Erythroblast (primary cell): ENCODE measurements at regions not wholly inside any gene's neighbourhood (a gene's known extent, or its start where the extent isn't known, plus 50 kb on each side); places are given as distances from the start of the nearest gene placed in this dataset.

Source experiments
- GATA1 ChIP-seq: IDR thresholded peaks from 2 replicates; pipeline ENCODE4 v1.6.1; 2011; ENCODE audit warnings: low read depth, mild to moderate bottlenecking, control low read depth, low read length, moderate library complexity
- POLR2A ChIP-seq: IDR thresholded peaks from 2 replicates; pipeline ENCODE4 v1.6.1; 2011; ENCODE audit warnings: mild to moderate bottlenecking, low read length

DNA sequence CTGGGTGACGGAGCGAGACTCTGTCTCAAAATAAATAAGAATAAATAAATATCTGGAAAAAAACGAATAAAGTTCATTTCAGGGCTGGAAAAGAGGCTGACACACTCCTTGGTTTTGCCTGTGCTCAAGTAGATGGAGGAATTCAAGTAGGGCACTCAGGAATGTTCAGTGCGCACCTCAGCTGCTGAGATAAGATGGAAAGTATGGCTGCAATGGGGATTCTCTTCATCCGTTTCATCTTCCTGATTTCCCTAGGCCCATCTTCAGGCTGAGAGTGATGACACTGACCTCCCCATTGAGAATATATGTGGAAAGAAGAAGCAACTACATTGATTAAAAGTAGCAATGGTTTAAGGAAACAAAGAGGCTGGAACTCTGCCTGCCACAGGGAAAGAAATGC is 130.5 kb upstream of the ZNF644 start:
- TF ChIP-seq POLR2A (no peak), GATA1 (no peak)
